GM18909 (cell line): ENCODE measurements at regions not wholly inside any gene's neighbourhood (a gene's known extent, or its start where the extent isn't known, plus 50 kb on each side); places are given as distances from the start of the nearest gene placed in this dataset.
"Not testable (repeated sequence)": the region's sequence is repeated elsewhere in the genome, so short reads cannot be mapped to it uniquely, and the experiment has no call there.

Experiments used
- ATAC-seq: cut with Tn5 transposase; IDR thresholded peaks from one replicate; pipeline ENCODE4 v1.9.1; 2021; ENCODE audit warnings: mild to moderate bottlenecking; ENCODE audit not compliant: unreplicated experiment, poor library complexity

GRCh38 chr2:234172532-234172931 lies 122.0 kb downstream of the SPP2 start:
- ATAC-seq: no peak

GRCh38 chr2:234172066-234172465 lies 121.6 kb downstream of the SPP2 start:
- ATAC-seq: no peak

- ATAC-seq: no peak
Measured at GRCh38 chr2:234171666-234172065, 121.2 kb downstream of the SPP2 start.

- no peak for ATAC-seq
Measured at GRCh38 chr2:234169674-234170073, 119.2 kb downstream of the SPP2 start.

GRCh38 chr2:234168605-234169570 lies 118.4 kb downstream of the SPP2 start:
- ATAC-seq: not testable (repeated sequence)

- no peak for ATAC-seq
Measured at GRCh38 chr2:234166531-234166930, 116.0 kb downstream of the SPP2 start.

- no peak for ATAC-seq
Measured at GRCh38 chr2:234165421-234165820, 114.9 kb downstream of the SPP2 start.

GRCh38 chr2:234164493-234165413 lies 114.3 kb downstream of the SPP2 start:
- peak; percentile 48 for ATAC-seq

- ATAC-seq: no peak
Measured at GRCh38 chr2:234163510-234164045, 113.1 kb downstream of the SPP2 start.

GRCh38 chr2:234162861-234163260 lies 112.4 kb downstream of the SPP2 start:
- no peak for ATAC-seq

GRCh38 chr2:234161932-234162331 lies 111.4 kb downstream of the SPP2 start:
- ATAC-seq: no peak

GRCh38 chr2:234158812-234159211 lies 108.3 kb downstream of the SPP2 start:
- no peak for ATAC-seq

- no peak for ATAC-seq
Measured at GRCh38 chr2:234157817-234158588, 107.5 kb downstream of the SPP2 start.

GRCh38 chr2:234156326-234156725 lies 105.8 kb downstream of the SPP2 start:
- ATAC-seq: no peak

GRCh38 chr2:234152835-234153234 lies 102.3 kb downstream of the SPP2 start:
- ATAC-seq: not testable (repeated sequence)

GRCh38 chr2:234147335-234147861 lies 96.9 kb downstream of the SPP2 start:
- ATAC-seq: no peak

GRCh38 chr2:234146087-234146826 lies 95.8 kb downstream of the SPP2 start:
- no peak for ATAC-seq

- ATAC-seq: no peak
Measured at GRCh38 chr2:234145511-234145910, 95.0 kb downstream of the SPP2 start.

GRCh38 chr2:234145057-234145456 lies 94.6 kb downstream of the SPP2 start:
- no peak for ATAC-seq
